CD4-positive, alpha-beta T cell (primary cell): ENCODE measurements at regions not wholly inside any gene's neighbourhood (a gene's known extent, or its start where the extent isn't known, plus 50 kb on each side); places are given as distances from the start of the nearest gene placed in this dataset.

Experiments used
- ATAC-seq: fragments of 200-7000 bp; cut with Tn5 transposase; one replicate; pipeline ENCODE4 v1.10.0; 2022; ENCODE audit warnings: mild to moderate bottlenecking; ENCODE audit not compliant: poor library complexity
- CTCF ChIA-PET: fragments of 350-600 bp; sonication (Branson Sonifier 250); formaldehyde crosslinking; loops from one replicate; lab custom pipeline; 2021; ENCODE audit warnings: antibody characterized with exemption, inconsistent platforms; lab: Charles Lee
- POLR2A ChIA-PET: fragments of 350-600 bp; sonication (Branson Sonifier 250); formaldehyde crosslinking; loops from one replicate; lab custom pipeline; 2021; ENCODE audit warnings: antibody characterized with exemption, inconsistent platforms; lab: Charles Lee
- DNase-seq, 14 experiments: peaks; one replicate each; pipeline ENCODE4 v3.0.0-alpha.2; 2013 to 2020; ENCODE audit warnings: mixed read lengths in 2 of 14
- H3K27ac ChIP-seq, 2 donors: one replicate each; pipeline versions ENCODE4 v1.5.1 to v1.7.0; 2013; ENCODE audit warnings: low read length in 2 of 2, low read depth in 1 of 2, mild to moderate bottlenecking in 1 of 2
- H3K27me3 ChIP-seq, 2 experiments: 1 replicate in 1 of 2; 2 replicates in 1 of 2; pipeline versions ENCODE4 v1.6.1 to v1.7.0; 2013; ENCODE audit warnings: low read length in 2 of 2, control low read depth in 1 of 2, mild to moderate bottlenecking in 1 of 2, moderate library complexity in 1 of 2; ENCODE audit not compliant: insufficient read depth in 2 of 2, control insufficient read depth in 1 of 2
- H3K36me3 ChIP-seq: one replicate; pipeline ENCODE4 v1.6.1; 2013; ENCODE audit warnings: low read length, control low read depth; ENCODE audit not compliant: insufficient read depth
- H3K4me1 ChIP-seq: one replicate; pipeline ENCODE4 v1.6.1; 2013; ENCODE audit warnings: low read length, control low read depth; ENCODE audit not compliant: insufficient read depth
- H3K4me3 ChIP-seq: one replicate; pipeline ENCODE4 v1.5.1; 2013; ENCODE audit warnings: mild to moderate bottlenecking, low read length, moderate library complexity
- H3K9me3 ChIP-seq, 2 experiments: 1 replicate in 1 of 2; 2 replicates in 1 of 2; pipeline versions ENCODE4 v1.6.1 to v1.7.0; 2013; ENCODE audit warnings: low read length in 2 of 2, mild to moderate bottlenecking in 2 of 2, control low read depth in 1 of 2, moderate library complexity in 1 of 2; ENCODE audit not compliant: control insufficient read depth in 1 of 2, insufficient read depth in 1 of 2
- H3K27ac Mint-ChIP-seq: one replicate; pipeline ENCODE4 v1.8.0; 2020; ENCODE audit warnings: mixed read lengths
- H3K27me3 Mint-ChIP-seq: one replicate; pipeline ENCODE4 v1.8.0; 2021; ENCODE audit warnings: mixed read lengths
- H3K36me3 Mint-ChIP-seq: one replicate; pipeline ENCODE4 v1.8.0; 2021; ENCODE audit warnings: low read depth, mixed read lengths
- H3K4me1 Mint-ChIP-seq: one replicate; pipeline ENCODE4 v1.8.0; 2021; ENCODE audit warnings: low read depth, mixed read lengths
- H3K4me3 Mint-ChIP-seq: one replicate; pipeline ENCODE4 v1.8.0; 2020; ENCODE audit warnings: mild to moderate bottlenecking, mixed read lengths
- H3K9me3 Mint-ChIP-seq: one replicate; pipeline ENCODE4 v1.8.0; 2020; ENCODE audit warnings: mixed read lengths
- CTCF ChIP-seq: fragments of 200-600 bp; IDR thresholded peaks from one replicate; pipeline ENCODE4 v1.8.0; 2022; ENCODE audit warnings: antibody characterized with exemption, mild to moderate bottlenecking
- intact Hi-C, 2 experiments: fragments of 100-400 bp; cut with DNase I in 1 of 2; cut with micrococcal nuclease in 1 of 2; formaldehyde crosslinking; loops; one replicate each; pipeline versions ENCODE4 v1.15.1 to v1.9.0; 2023 to 2025; cut with DNase I, micrococcal nuclease

- intact Hi-C loops, result no loop called here
- Histone ChIP-seq H3K4me3 (no peak overlapping the region), H3K4me1 (no peaks in the 10 kb centered on the region), H3K36me3 (no peaks in the 10 kb centered on the region), H3K27me3 (no peaks in the 10 kb centered on the region), H3K9me3 (no peaks in the 10 kb centered on the region), H3K27ac (no peak overlapping the region)
- H3K9me3 Mint-ChIP-seq, result peaks cover 3% of the 10 kb centered on the region
- ChIA-PET POLR2A (no interaction called here), CTCF (no interaction called here)
- no peaks in the 10 kb centered on the region for H3K27me3 Mint-ChIP-seq
- DNase-seq (no peak), ATAC-seq (no peak)
- H3K4me1 Mint-ChIP-seq, result no peaks in the 10 kb centered on the region
- no peaks in the 10 kb centered on the region for H3K36me3 Mint-ChIP-seq
- TF ChIP-seq CTCF, result no peak
- H3K4me3 Mint-ChIP-seq, result no peak overlapping the region
- no peak overlapping the region for H3K27ac Mint-ChIP-seq
These were observed 62.0 kb upstream of the DSG1 start for GRCh38 chr18:31255953-31256352.

- H3K27me3 ChIP-seq, result no peaks in the 10 kb centered on the region
- no peak overlapping the region for H3K4me3 Mint-ChIP-seq
- intact Hi-C loops, result no loop called here
- ChIA-PET CTCF (interaction anchor here (0.6 kb wide), 1 partner anchor 580 kb away, joined by 3 read pairs; no protein-coding TSS in a partner anchor), POLR2A (no interaction called here)
- DNase-seq (no peak), ATAC-seq (no peak)
- no peak overlapping the region for H3K27ac ChIP-seq
- H3K9me3 Mint-ChIP-seq, result peaks cover 6% of the 10 kb centered on the region
- H3K36me3 ChIP-seq, result no peaks in the 10 kb centered on the region
- TF ChIP-seq CTCF, result no peak
- H3K4me1 Mint-ChIP-seq, result no peaks in the 10 kb centered on the region
- H3K4me1 ChIP-seq, result no peaks in the 10 kb centered on the region
- H3K27ac Mint-ChIP-seq, result no peak overlapping the region
- no peaks in the 10 kb centered on the region for H3K27me3 Mint-ChIP-seq
- H3K36me3 Mint-ChIP-seq, result no peaks in the 10 kb centered on the region
- H3K9me3 ChIP-seq, result peaks cover 0 to 2% of the 10 kb centered on the region in 2 experiments
- no peak overlapping the region for H3K4me3 ChIP-seq
These were observed 59.2 kb upstream of the DSG1 start for GRCh38 chr18:31258789-31259188.

- H3K9me3 ChIP-seq, result peaks cover 0 to 9% of the 10 kb centered on the region in 2 experiments
- no peak overlapping the region for H3K27ac Mint-ChIP-seq
These were observed 56.0 kb upstream of the DSG1 start for GRCh38 chr18:31261792-31262582.

More at GRCh38 chr18:31261792-31262582, 56.0 kb upstream of the DSG1 start:
- Mint-ChIP-seq H3K9me3 (peaks cover 6% of the 10 kb centered on the region), H3K4me3 (no peak overlapping the region), H3K27me3 (no peaks in the 10 kb centered on the region), H3K36me3 (no peaks in the 10 kb centered on the region), H3K4me1 (no peaks in the 10 kb centered on the region)
- H3K4me1 ChIP-seq, result no peaks in the 10 kb centered on the region
- CTCF ChIA-PET, result no interaction called here
- no peak for ATAC-seq
- H3K27me3 ChIP-seq, result no peaks in the 10 kb centered on the region
- H3K27ac ChIP-seq, result no peak overlapping the region
- POLR2A ChIA-PET, result no interaction called here
- H3K36me3 ChIP-seq, result no peaks in the 10 kb centered on the region
- intact Hi-C loops, result no loop called here
- no peak for DNase-seq
- TF ChIP-seq CTCF, result no peak
- H3K4me3 ChIP-seq, result no peak overlapping the region
